Gastrocnemius medialis (tissue), 4 donors: ENCODE measurements at regions not wholly inside any gene's neighbourhood (a gene's known extent, or its start where the extent isn't known, plus 50 kb on each side); places are given as distances from the start of the nearest gene placed in this dataset.

Experiments used
- POLR2A ChIP-seq, 2 donors: fragments of 450-650 bp; IDR thresholded peaks; one replicate each; pipeline ENCODE4 v1.6.1; 2017; ENCODE audit warnings: antibody characterized with exemption in 2 of 2, mild to moderate bottlenecking in 2 of 2, moderate library complexity in 2 of 2
- TF ChIP-seq, protein P1 (sequence below), 5 experiments: fragments of 450-650 bp in 3 of 5; fragments of 200-600 bp in 2 of 5; sonication (generic) in 2 of 5; IDR thresholded peaks in 4 of 5; conservative IDR thresholded peaks in 1 of 5; 1 replicate in 4 of 5; 2 replicates in 1 of 5; pipeline ENCODE4 v1.5.1; 2016 to 2019; ENCODE audit warnings: antibody characterized with exemption in 5 of 5, mild to moderate bottlenecking in 3 of 5, moderate library complexity in 3 of 5

DNA sequence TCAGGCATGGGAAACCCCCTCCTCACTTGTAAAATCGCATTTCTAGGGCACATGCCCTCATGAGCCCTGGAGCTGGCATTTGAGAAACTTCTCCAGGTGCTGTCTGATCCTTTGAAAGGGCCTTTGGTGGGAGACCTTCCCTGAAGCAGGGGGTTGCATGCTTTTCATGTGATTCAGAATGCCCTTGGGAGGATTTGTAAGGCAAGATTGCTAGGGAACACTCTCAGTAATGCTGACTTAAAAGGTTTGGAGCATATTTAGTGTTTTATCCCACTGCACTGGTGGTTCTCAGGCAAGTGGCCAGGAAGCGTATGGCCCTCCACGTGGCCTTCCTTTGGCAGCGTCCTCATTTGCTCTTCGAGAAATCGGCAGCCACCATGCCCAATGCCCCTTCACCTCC lies 164.1 kb downstream of the ARRDC4 start:
- TF ChIP-seq POLR2A (IDR thresholded peaks at IDR 0.05) = no peak
- TF ChIP-seq, protein P1, sequence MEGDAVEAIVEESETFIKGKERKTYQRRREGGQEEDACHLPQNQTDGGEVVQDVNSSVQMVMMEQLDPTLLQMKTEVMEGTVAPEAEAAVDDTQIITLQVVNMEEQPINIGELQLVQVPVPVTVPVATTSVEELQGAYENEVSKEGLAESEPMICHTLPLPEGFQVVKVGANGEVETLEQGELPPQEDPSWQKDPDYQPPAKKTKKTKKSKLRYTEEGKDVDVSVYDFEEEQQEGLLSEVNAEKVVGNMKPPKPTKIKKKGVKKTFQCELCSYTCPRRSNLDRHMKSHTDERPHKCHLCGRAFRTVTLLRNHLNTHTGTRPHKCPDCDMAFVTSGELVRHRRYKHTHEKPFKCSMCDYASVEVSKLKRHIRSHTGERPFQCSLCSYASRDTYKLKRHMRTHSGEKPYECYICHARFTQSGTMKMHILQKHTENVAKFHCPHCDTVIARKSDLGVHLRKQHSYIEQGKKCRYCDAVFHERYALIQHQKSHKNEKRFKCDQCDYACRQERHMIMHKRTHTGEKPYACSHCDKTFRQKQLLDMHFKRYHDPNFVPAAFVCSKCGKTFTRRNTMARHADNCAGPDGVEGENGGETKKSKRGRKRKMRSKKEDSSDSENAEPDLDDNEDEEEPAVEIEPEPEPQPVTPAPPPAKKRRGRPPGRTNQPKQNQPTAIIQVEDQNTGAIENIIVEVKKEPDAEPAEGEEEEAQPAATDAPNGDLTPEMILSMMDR (IDR thresholded peaks at IDR 0.05 in 4 of 5, conservative IDR thresholded peaks at IDR 0.05 in 1 of 5) = no peak
